ENCODE measurements at regions not wholly inside any gene's neighbourhood (a gene's known extent, or its start where the extent isn't known, plus 50 kb on each side); places are given as distances from the start of the nearest gene placed in this dataset.
"Not testable (repeated sequence)": the region's sequence is repeated elsewhere in the genome, so short reads cannot be mapped to it uniquely, and the experiment has no call there.

- TF ChIP-seq MAX (IDR thresholded peaks at IDR 0.05); JUND (IDR thresholded peaks at IDR 0.05); CTCF (IDR thresholded peaks at IDR 0.05; ENCODE audit: low read depth, low read length, missing input control); TAF1 (conservative IDR thresholded peaks at IDR 0.05); SP1 (IDR thresholded peaks at IDR 0.05): not testable (repeated sequence)
Measured at GRCh38 chr7:68082961-68083657, 1086.5 kb downstream of the TYW1 start.
